Thyroid gland (tissue), 4 donors: ENCODE measurements at regions not wholly inside any gene's neighbourhood (a gene's known extent, or its start where the extent isn't known, plus 50 kb on each side); places are given as distances from the start of the nearest gene placed in this dataset.

Experiments used
- POLR2A ChIP-seq, 2 donors: fragments of 450-650 bp; IDR thresholded peaks; one replicate each; pipeline ENCODE4 v1.6.1; 2017; ENCODE audit warnings: antibody characterized with exemption in 2 of 2, mild to moderate bottlenecking in 2 of 2, moderate library complexity in 1 of 2
- TF ChIP-seq, protein P1 (sequence below), 6 experiments: fragments of 200-600 bp in 3 of 6; fragments of 450-650 bp in 3 of 6; sonication (generic) in 3 of 6; IDR thresholded peaks; one replicate each; pipeline ENCODE4 v1.5.1; 2016 to 2019; ENCODE audit warnings: antibody characterized with exemption in 6 of 6, mild to moderate bottlenecking in 2 of 6, inconsistent platforms in 1 of 6, moderate library complexity in 1 of 6

DNA sequence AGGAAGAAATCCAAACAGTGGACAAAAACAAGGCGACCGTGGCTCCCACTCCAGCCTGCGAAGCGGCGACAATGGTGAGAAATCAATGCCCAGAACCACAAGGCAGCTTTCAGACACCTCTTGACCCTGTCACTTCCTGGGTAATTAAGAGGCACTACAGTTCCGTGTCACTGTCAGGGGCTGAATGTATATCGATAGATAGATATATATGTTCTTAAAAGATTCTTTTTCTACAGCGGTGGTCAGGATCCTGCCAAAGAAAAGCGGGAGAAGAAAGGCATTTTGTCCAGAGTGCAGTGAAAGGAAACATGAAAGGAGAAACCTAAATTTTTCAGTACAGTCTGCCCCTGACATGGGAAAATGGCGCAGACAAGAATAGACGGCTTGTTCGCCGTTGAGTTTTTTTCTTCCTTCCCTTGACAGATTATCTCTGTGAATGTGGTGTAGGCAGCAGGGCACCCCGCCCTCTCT is 56.2 kb upstream of the HES1 start:
- TF ChIP-seq, protein P1, sequence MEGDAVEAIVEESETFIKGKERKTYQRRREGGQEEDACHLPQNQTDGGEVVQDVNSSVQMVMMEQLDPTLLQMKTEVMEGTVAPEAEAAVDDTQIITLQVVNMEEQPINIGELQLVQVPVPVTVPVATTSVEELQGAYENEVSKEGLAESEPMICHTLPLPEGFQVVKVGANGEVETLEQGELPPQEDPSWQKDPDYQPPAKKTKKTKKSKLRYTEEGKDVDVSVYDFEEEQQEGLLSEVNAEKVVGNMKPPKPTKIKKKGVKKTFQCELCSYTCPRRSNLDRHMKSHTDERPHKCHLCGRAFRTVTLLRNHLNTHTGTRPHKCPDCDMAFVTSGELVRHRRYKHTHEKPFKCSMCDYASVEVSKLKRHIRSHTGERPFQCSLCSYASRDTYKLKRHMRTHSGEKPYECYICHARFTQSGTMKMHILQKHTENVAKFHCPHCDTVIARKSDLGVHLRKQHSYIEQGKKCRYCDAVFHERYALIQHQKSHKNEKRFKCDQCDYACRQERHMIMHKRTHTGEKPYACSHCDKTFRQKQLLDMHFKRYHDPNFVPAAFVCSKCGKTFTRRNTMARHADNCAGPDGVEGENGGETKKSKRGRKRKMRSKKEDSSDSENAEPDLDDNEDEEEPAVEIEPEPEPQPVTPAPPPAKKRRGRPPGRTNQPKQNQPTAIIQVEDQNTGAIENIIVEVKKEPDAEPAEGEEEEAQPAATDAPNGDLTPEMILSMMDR (IDR thresholded peaks at IDR 0.05) = no peak
- no peak for TF ChIP-seq POLR2A (IDR thresholded peaks at IDR 0.05)
